ENCODE measurements at regions not wholly inside any gene's neighbourhood (a gene's known extent, or its start where the extent isn't known, plus 50 kb on each side); places are given as distances from the start of the nearest gene placed in this dataset.

DNA sequence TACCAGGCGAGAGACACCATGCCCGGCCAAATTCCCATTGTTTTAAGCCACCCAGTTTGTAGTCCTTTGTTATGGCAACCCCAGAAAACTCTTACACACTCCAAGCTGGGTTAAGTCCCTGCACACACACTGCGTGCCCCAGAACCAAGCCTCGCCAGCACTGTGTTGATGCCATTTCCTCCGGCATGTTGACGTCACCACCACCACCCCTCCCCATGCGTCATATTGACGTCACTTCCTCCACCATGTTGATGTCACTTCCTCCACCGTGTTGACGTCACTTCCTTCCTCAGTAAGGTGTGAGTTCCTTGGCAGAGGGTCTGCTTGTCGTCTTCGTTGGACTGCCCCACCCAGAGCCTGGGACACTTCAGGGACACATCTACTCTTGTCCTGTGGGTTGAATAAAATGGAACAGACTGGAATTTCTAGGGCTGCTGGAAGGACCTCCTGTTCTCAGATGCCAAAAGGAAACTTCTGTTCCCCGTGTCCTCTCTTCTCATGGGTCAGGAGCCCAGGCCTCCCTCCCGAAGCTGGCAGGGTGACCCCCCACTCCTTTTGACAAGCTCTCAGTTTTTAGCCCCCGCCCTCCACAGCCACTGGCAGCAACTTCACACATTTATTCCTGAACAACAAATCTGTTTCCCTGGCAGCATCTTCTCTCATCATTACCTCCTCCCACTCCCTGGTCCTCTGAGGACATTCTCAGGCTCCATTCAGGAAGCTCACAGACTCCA lies 643.3 kb downstream of the NPHP4 start:
- TF ChIP-seq, protein P1, sequence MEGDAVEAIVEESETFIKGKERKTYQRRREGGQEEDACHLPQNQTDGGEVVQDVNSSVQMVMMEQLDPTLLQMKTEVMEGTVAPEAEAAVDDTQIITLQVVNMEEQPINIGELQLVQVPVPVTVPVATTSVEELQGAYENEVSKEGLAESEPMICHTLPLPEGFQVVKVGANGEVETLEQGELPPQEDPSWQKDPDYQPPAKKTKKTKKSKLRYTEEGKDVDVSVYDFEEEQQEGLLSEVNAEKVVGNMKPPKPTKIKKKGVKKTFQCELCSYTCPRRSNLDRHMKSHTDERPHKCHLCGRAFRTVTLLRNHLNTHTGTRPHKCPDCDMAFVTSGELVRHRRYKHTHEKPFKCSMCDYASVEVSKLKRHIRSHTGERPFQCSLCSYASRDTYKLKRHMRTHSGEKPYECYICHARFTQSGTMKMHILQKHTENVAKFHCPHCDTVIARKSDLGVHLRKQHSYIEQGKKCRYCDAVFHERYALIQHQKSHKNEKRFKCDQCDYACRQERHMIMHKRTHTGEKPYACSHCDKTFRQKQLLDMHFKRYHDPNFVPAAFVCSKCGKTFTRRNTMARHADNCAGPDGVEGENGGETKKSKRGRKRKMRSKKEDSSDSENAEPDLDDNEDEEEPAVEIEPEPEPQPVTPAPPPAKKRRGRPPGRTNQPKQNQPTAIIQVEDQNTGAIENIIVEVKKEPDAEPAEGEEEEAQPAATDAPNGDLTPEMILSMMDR (conservative IDR thresholded peaks at IDR 0.05; ENCODE audit: low read depth, low read length) = no peak
- no peak overlapping the region for H3K4me3 ChIP-seq (ENCODE audit: low read depth, low read length)
- no peak for DNase-seq (ENCODE audit: low read depth)

DNA sequence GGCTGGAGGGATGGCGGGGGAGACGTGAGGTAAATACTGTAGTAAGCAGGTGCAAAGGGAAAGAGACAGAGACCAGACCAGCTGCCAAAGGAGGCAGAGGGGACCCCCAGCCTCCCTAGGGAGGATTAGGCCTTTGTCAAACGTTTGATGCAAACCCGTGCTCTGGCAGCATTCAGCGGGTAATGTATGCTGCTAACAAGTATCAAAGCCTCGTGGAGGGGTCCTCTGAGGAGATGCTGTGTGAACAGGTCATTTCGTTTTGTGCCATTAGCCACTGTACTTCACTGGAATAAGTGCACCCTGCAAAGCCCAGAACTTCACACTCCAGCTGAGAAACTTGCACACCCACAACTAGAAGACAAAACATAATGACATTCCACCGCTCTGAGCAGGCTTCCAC lies 644.5 kb downstream of the NPHP4 start:
- H3K4me3 ChIP-seq (ENCODE audit: low read depth, low read length) = no peak overlapping the region
- TF ChIP-seq, protein P1 (conservative IDR thresholded peaks at IDR 0.05; ENCODE audit: low read depth, low read length) = no peak
- DNase-seq (ENCODE audit: low read depth) = no peak

DNA sequence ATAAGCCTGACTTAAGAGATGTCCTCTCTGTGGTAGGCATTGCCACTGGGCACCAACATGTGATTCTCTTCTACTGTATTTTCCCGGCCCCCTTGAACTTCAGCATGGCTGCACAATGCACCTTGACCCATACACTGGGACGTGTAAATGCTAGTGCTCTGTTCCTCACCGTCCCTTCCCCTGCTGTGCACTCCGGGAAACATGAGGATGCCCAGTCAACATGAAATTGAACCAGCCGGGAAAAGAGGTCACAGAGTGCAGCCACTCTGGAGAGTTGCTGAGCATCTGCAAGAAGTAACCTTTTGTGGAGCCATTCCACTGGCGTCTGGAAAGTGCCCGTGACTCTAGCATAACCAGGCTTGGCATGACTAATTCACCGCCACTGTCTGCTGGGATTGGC lies 646.7 kb downstream of the NPHP4 start:
- DNase-seq (ENCODE audit: low read depth) = no peak
- H3K4me3 ChIP-seq (ENCODE audit: low read depth, low read length) = no peak overlapping the region
- TF ChIP-seq, protein P1 (conservative IDR thresholded peaks at IDR 0.05; ENCODE audit: low read depth, low read length) = no peak

DNA sequence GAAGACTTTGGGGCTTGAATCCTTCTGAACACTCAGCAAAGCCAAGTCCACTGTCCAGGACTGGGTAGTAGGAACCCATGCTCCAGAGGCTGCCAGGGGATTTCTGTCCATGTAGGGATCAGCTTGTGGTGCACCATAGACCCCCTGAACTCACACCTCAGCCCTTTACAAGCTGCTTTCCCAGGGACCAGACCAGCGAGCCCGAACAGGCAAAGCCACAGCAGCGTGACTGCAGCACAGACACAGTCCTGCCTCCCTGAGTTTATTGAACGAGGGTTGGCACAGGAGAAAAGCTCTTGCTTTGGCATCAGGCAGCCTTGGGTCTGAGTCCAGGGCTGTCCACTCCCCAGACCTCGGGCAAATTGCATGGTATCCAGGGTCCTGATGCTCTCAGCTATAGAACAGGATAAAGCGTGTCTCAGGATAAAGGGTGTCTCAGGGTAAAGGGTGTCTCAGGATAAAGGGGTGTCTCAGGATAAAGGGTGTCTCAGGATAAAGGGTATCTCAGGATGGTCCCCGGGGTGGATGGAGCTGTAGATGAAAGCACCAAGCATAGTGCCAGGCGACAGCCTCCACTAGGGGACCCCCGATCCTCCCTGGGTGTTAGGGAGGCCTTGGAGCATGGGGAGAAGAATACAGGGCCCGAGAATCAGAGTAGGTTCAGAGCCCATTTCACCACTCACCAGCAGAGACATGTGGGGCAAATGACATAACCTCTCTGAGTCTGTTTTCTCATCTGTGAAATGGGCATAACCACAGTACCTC lies 648.8 kb downstream of the NPHP4 start:
- TF ChIP-seq, protein P1 (conservative IDR thresholded peaks at IDR 0.05; ENCODE audit: low read depth, low read length) = no peak
- H3K4me3 ChIP-seq (ENCODE audit: low read depth, low read length) = no peak overlapping the region
- DNase-seq (ENCODE audit: low read depth) = no peak

DNA sequence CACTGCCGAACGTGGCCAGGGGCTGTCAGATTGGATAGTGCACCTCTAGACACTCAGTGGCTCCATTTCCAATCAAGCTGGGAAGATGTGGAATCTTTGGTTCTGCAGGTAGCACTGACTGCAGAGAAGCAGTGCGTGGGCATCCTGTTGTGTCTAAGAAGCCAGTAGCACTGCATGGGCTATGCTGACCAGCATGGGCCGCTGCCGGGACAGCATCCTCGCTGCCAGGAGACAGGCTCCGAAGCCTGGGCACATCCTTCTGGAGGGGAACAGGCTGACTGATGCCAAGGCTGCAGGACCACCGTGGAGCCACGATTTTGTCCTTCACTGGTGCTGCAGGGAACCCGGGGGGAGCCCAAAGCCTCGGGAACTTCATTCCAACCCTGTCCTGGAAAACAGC lies 649.4 kb downstream of the NPHP4 start:
- TF ChIP-seq, protein P1 (conservative IDR thresholded peaks at IDR 0.05; ENCODE audit: low read depth, low read length) = no peak
- no peak for DNase-seq (ENCODE audit: low read depth)

DNA sequence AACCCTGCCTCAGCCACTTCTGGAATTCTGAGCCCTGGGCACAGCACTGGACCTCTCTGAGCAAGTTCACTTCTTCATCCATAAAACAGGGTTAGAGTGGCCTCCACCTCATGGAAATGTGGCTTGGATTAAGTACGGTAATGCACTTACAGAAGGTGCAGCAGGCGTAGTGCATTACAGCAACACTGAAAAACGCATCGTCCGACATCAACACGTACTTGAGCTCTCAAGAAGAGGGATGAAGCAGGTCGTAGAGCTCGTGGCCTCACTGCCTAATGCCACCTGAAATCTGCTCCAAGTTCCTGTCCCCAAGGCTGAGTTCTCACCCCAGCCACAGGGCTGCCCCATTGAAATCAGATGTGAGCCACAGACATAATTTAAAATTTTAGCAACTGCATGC lies 650.1 kb downstream of the NPHP4 start:
- TF ChIP-seq, protein P1 (conservative IDR thresholded peaks at IDR 0.05; ENCODE audit: low read depth, low read length) = no peak
- no peak for DNase-seq (ENCODE audit: low read depth)

More for the DNA sequence above, 649.4 kb downstream of the NPHP4 start:
- H3K4me3 ChIP-seq (ENCODE audit: low read depth, low read length) = no peak overlapping the region

More for the DNA sequence above, 650.1 kb downstream of the NPHP4 start:
- H3K4me3 ChIP-seq (ENCODE audit: low read depth, low read length) = no peak overlapping the region
